ENCODE measurements at regions not wholly inside any gene's neighbourhood (a gene's known extent, or its start where the extent isn't known, plus 50 kb on each side); places are given as distances from the start of the nearest gene placed in this dataset.
A peak's percentile ranks its signal among the peaks of the same experiment; 100 is the strongest.

GRCh38 chr14:26021759-26022158, 576.1 kb downstream of the NOVA1 start:
- no peak overlapping the region for H3K4me3 ChIP-seq
- no peaks in the 10 kb centered on the region for H3K27me3 ChIP-seq
- WGBS, 2 donors = 51 to 61% methylated on average over 1 of the region's 1 CpG
- H3K9me3 ChIP-seq = no peaks in the 10 kb centered on the region
- H3K4me1 ChIP-seq = no peaks in the 10 kb centered on the region
- H3K36me3 ChIP-seq (ENCODE audit: low read depth, missing control alignments) = no peaks in the 10 kb centered on the region
- intact Hi-C loops (cut with DNase I; ENCODE audit: low total_unique reads) = no loop called here
- TF ChIP-seq POLR2A (IDR thresholded peaks at IDR 0.05) (no peak), CTCF (IDR thresholded peaks at IDR 0.05) (no peak)
- DNase-seq = no peak
- no peak overlapping the region for H3K27ac ChIP-seq

- DNase-seq = no peak
- Histone ChIP-seq H3K36me3 (ENCODE audit: low read depth, missing control alignments) (no peaks in the 10 kb centered on the region), H3K27me3 (no peaks in the 10 kb centered on the region), H3K4me1 (no peaks in the 10 kb centered on the region), H3K9me3 (no peaks in the 10 kb centered on the region), H3K4me3 (no peak overlapping the region), H3K27ac (no peak overlapping the region)
- TF ChIP-seq POLR2A (IDR thresholded peaks at IDR 0.05) (no peak), CTCF (IDR thresholded peaks at IDR 0.05) (no peak)
- intact Hi-C loops (cut with DNase I; ENCODE audit: low total_unique reads) = no loop called here
- WGBS, 2 donors = 63 to 73% methylated on average over 4 of the region's 4 CpGs
Measured at GRCh38 chr14:26017270-26017669, 580.6 kb downstream of the NOVA1 start.

- H3K27ac ChIP-seq = no peak overlapping the region
- H3K9me3 ChIP-seq = no peaks in the 10 kb centered on the region
- TF ChIP-seq CTCF (IDR thresholded peaks at IDR 0.05) (peak in 2 of 3 experiments; percentile 8 to 11), POLR2A (IDR thresholded peaks at IDR 0.05) (no peak)
- peak; percentile 25 for DNase-seq
- H3K4me1 ChIP-seq = no peaks in the 10 kb centered on the region
- intact Hi-C loops (cut with DNase I; ENCODE audit: low total_unique reads) = no loop called here
- WGBS, 2 donors = 44 to 56% methylated on average over 2 of the region's 2 CpGs
- no peak overlapping the region for H3K4me3 ChIP-seq
- no peaks in the 10 kb centered on the region for H3K27me3 ChIP-seq
- H3K36me3 ChIP-seq (ENCODE audit: low read depth, missing control alignments) = no peaks in the 10 kb centered on the region
Measured at GRCh38 chr14:26008290-26008689, 589.5 kb downstream of the NOVA1 start.

GRCh38 chr14:26004342-26004741, 593.5 kb downstream of the NOVA1 start:
- TF ChIP-seq CTCF (IDR thresholded peaks at IDR 0.05) (no peak), POLR2A (IDR thresholded peaks at IDR 0.05) (no peak)
- Histone ChIP-seq H3K4me3 (no peak overlapping the region), H3K27me3 (no peaks in the 10 kb centered on the region), H3K4me1 (no peaks in the 10 kb centered on the region), H3K9me3 (no peaks in the 10 kb centered on the region), H3K27ac (no peak overlapping the region), H3K36me3 (ENCODE audit: low read depth, missing control alignments) (no peaks in the 10 kb centered on the region)
- no peak for DNase-seq
- WGBS, 2 donors = 88 to 95% methylated on average over 2 of the region's 2 CpGs
- intact Hi-C loops (cut with DNase I; ENCODE audit: low total_unique reads) = no loop called here

- Histone ChIP-seq H3K27ac (no peak overlapping the region), H3K9me3 (no peaks in the 10 kb centered on the region), H3K4me3 (no peak overlapping the region), H3K4me1 (no peaks in the 10 kb centered on the region), H3K27me3 (no peaks in the 10 kb centered on the region), H3K36me3 (ENCODE audit: low read depth, missing control alignments) (no peaks in the 10 kb centered on the region)
- no peak for DNase-seq
- TF ChIP-seq POLR2A (IDR thresholded peaks at IDR 0.05) = no peak
- no peak for TF ChIP-seq CTCF (IDR thresholded peaks at IDR 0.05)
- intact Hi-C loops (cut with DNase I; ENCODE audit: low total_unique reads) = no loop called here
Measured at GRCh38 chr14:25993830-25994229, 604.0 kb downstream of the NOVA1 start.
